ENCODE measurements at regions not wholly inside any gene's neighbourhood (a gene's known extent, or its start where the extent isn't known, plus 50 kb on each side); places are given as distances from the start of the nearest gene placed in this dataset.

DNA sequence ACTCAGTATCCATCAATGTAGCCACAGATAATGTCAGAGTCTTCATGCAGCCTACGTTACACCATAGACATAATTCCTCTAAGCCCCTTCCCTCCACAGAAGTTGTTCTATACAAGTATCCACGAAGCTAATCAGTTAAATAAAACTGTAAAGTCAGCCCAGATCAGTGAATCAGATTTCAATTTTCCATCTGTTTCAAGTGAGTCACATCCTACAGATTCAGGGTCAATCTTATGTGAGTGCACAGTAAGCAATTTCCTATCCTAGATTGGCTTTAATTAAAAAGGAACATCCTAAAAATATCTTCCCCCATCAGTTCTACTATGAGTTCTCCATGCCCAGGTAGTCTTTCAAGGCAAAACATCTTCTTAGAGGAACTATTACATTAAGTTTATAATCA is 402.5 kb downstream of the EFNA5 start:
- Histone ChIP-seq H3K4me3 (no peak overlapping the region), H3K36me3 (no peaks in the 10 kb centered on the region), H3K27me3 (ENCODE audit: low read depth) (no peaks in the 10 kb centered on the region), H3K9me3 (replicated peaks) (no peaks in the 10 kb centered on the region), H3K27ac (replicated peaks) (no peak overlapping the region), H3K4me1 (peaks cover 4% of the 10 kb centered on the region)
- TF ChIP-seq, protein P1, sequence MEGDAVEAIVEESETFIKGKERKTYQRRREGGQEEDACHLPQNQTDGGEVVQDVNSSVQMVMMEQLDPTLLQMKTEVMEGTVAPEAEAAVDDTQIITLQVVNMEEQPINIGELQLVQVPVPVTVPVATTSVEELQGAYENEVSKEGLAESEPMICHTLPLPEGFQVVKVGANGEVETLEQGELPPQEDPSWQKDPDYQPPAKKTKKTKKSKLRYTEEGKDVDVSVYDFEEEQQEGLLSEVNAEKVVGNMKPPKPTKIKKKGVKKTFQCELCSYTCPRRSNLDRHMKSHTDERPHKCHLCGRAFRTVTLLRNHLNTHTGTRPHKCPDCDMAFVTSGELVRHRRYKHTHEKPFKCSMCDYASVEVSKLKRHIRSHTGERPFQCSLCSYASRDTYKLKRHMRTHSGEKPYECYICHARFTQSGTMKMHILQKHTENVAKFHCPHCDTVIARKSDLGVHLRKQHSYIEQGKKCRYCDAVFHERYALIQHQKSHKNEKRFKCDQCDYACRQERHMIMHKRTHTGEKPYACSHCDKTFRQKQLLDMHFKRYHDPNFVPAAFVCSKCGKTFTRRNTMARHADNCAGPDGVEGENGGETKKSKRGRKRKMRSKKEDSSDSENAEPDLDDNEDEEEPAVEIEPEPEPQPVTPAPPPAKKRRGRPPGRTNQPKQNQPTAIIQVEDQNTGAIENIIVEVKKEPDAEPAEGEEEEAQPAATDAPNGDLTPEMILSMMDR (IDR thresholded peaks at IDR 0.05; ENCODE audit: borderline replicate concordance) = no peak
- intact Hi-C loops (cut with micrococcal nuclease) = no loop called here
- DNase-seq = no peak

DNA sequence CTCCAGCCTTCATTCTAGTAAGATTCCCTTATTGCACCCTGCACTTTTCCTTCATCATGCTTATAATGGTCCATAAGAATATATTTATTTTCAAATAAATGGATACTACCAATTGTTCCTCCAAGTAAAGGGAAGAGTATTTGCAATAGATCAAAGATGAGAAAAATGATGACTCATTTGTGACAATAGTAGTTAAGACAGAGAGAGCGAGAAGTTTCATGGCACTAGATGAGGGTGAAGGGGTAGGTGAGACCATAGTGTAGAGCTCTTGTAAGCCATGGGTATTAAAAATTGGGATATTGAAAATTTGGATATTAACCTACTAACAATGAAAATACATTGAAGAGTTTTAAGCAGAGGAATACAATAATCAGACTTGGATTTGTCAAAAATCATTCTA is 404.6 kb downstream of the EFNA5 start:
- TF ChIP-seq, protein P1 (IDR thresholded peaks at IDR 0.05; ENCODE audit: borderline replicate concordance) = no peak
- Histone ChIP-seq H3K4me3 (no peak overlapping the region), H3K9me3 (replicated peaks) (no peaks in the 10 kb centered on the region), H3K27ac (replicated peaks) (no peak overlapping the region), H3K27me3 (ENCODE audit: low read depth) (no peaks in the 10 kb centered on the region), H3K4me1 (peaks cover 4% of the 10 kb centered on the region), H3K36me3 (no peaks in the 10 kb centered on the region)
- intact Hi-C loops (cut with micrococcal nuclease) = no loop called here
- no peak for DNase-seq

DNA sequence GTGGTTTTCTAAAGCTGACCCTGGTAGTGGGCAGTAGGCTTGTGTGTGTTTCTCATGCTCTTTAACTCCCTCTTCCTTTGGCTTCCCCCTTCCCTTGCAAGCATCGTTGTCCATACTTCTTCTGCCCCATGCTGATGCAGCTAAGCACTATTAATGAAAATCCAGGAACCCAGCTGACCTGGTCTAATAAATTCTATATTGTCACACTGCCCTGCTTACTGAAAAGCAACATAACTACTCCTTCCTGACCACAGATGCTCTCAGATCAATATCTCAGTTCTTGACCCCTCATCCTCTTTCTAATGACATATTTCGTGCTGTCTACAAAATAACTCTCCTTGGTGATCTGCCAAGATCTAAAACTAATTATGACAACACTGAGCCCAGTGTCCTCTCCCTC is 405.5 kb downstream of the EFNA5 start:
- Histone ChIP-seq H3K4me3 (no peak overlapping the region), H3K36me3 (no peaks in the 10 kb centered on the region), H3K27me3 (ENCODE audit: low read depth) (no peaks in the 10 kb centered on the region), H3K9me3 (replicated peaks) (no peaks in the 10 kb centered on the region), H3K27ac (replicated peaks) (no peak overlapping the region), H3K4me1 (peaks cover 4% of the 10 kb centered on the region)
- intact Hi-C loops (cut with micrococcal nuclease) = no loop called here
- TF ChIP-seq, protein P1 (IDR thresholded peaks at IDR 0.05; ENCODE audit: borderline replicate concordance) = no peak
- DNase-seq = no peak

DNA sequence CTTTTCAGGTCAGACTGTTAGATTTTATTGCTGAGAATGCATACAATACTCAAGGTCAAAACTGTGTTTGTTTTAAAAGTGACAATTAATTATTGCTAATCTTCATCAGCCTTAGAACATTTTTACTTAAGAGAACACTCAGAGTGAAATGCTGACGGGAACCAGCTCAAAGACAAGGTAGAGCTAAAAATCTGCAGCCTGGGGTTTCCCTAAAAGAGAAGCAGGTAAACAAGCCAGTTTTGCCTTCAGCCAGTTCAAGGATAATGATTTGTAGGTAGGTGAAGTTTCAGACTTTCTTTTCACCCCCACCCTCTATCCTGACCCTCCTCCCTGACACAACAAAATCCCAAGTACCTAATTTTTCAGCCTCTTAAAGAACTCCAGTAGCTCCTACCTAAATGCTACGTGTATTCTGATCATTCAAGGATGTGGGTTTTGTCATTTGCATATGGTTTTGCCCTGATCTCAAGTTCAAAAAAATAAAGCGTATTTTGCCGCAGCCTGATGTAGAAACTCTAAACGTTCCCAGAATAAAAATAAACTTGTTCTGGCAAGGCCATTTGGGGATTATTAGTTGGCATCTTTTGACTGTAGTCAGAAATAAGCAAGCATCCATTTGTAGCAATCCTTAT is 407.2 kb downstream of the EFNA5 start:
- no peak for DNase-seq

DNA sequence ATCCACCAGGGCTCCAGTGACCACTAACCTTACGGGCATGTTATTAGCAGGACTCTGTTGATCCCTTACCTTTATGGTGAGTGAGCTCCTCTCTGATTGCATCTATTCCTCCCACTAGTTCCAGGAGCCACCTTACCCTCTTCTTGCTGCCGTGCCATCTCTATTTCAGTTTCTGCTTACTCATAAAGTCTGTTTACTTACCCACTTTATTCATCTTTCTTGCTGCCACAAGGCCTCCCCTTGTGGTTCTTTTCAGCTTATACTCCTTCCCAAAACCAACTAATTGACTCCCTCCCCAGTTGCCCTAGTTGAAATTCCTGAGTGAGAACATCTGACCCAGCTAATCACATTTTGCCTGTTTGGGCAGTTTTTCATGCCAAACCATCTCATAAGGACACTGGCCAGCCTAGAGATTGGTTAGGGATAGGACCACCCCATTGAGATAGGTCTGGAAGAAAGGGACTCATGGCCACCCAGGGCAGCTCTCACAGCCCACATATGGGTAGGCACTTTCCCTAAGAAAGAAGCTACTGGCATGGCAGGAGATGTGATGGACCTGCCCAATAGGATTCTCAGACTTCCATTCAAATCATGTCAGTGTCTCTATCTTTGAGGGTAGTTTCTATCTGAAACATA is 412.7 kb downstream of the EFNA5 start:
- TF ChIP-seq, protein P1 (IDR thresholded peaks at IDR 0.05; ENCODE audit: borderline replicate concordance) = no peak
- intact Hi-C loops (cut with micrococcal nuclease) = no loop called here
- H3K4me1 ChIP-seq = no peaks in the 10 kb centered on the region
- H3K4me3 ChIP-seq = no peak overlapping the region
- no peak overlapping the region for H3K27ac ChIP-seq (replicated peaks)
- H3K9me3 ChIP-seq (replicated peaks) = no peaks in the 10 kb centered on the region
- H3K27me3 ChIP-seq (ENCODE audit: low read depth) = no peaks in the 10 kb centered on the region
- no peak for DNase-seq
- H3K36me3 ChIP-seq = no peaks in the 10 kb centered on the region

More for the DNA sequence above, 407.2 kb downstream of the EFNA5 start:
- H3K36me3 ChIP-seq = no peaks in the 10 kb centered on the region
- no peaks in the 10 kb centered on the region for H3K9me3 ChIP-seq (replicated peaks)
- H3K4me3 ChIP-seq = no peak overlapping the region
- H3K4me1 ChIP-seq = peaks cover 4% of the 10 kb centered on the region
- H3K27me3 ChIP-seq (ENCODE audit: low read depth) = no peaks in the 10 kb centered on the region
- intact Hi-C loops (cut with micrococcal nuclease) = no loop called here
- TF ChIP-seq, protein P1 (IDR thresholded peaks at IDR 0.05; ENCODE audit: borderline replicate concordance) = no peak
- H3K27ac ChIP-seq (replicated peaks) = no peak overlapping the region

Data from left ventricle myocardium inferior (tissue), 1 donor.